Left ventricle myocardium inferior (tissue), 1 donor: ENCODE measurements at regions not wholly inside any gene's neighbourhood (a gene's known extent, or its start where the extent isn't known, plus 50 kb on each side); places are given as distances from the start of the nearest gene placed in this dataset.

Source experiments
- DNase-seq: peaks from one replicate; pipeline ENCODE4 v3.0.0-alpha.2; 2020
- H3K27ac ChIP-seq: fragments of 200-600 bp; replicated peaks from 2 replicates; pipeline ENCODE4 v1.8.0; 2021
- H3K27me3 ChIP-seq: fragments of 200-600 bp; 2 replicates; pipeline ENCODE4 v1.8.0; 2021; ENCODE audit warnings: low read depth
- H3K36me3 ChIP-seq: fragments of 200-600 bp; 2 replicates; pipeline ENCODE4 v1.8.0; 2021
- H3K4me1 ChIP-seq: fragments of 200-600 bp; 2 replicates; pipeline ENCODE4 v1.8.0; 2021
- H3K4me3 ChIP-seq: fragments of 200-600 bp; 2 replicates; pipeline ENCODE4 v1.8.0; 2021; ENCODE audit warnings: mild to moderate bottlenecking, moderate library complexity
- H3K9me3 ChIP-seq: fragments of 200-600 bp; replicated peaks from 2 replicates; pipeline ENCODE4 v1.8.0; 2021
- CTCF ChIP-seq: fragments of 200-600 bp; IDR thresholded peaks from 2 replicates; pipeline ENCODE4 v1.8.0; 2021; ENCODE audit warnings: antibody characterized with exemption, mild to moderate bottlenecking, borderline replicate concordance
- intact Hi-C: fragments of 100-400 bp; cut with micrococcal nuclease; formaldehyde crosslinking; loops from one replicate; pipeline ENCODE4 v1.11.0; 2022
- donor health status: DM: no; HTN: yes; CAD: no; lungs with severe emphysema.

- Histone ChIP-seq H3K27ac (no peak overlapping the region), H3K4me1 (no peaks in the 10 kb centered on the region), H3K4me3 (no peak overlapping the region), H3K36me3 (no peaks in the 10 kb centered on the region), H3K27me3 (no peaks in the 10 kb centered on the region), H3K9me3 (no peaks in the 10 kb centered on the region)
- DNase-seq, result no peak
- intact Hi-C loops, result no loop called here
- no peak for TF ChIP-seq CTCF
These were observed 891.5 kb downstream of the NLGN4X start for GRCh38 chrX:5337160-5337559.

- no peaks in the 10 kb centered on the region for H3K27me3 ChIP-seq
- no peak overlapping the region for H3K27ac ChIP-seq
- intact Hi-C loops, result no loop called here
- no peaks in the 10 kb centered on the region for H3K4me1 ChIP-seq
- peaks cover 2% of the 10 kb centered on the region for H3K9me3 ChIP-seq
- TF ChIP-seq CTCF, result no peak
- no peak for DNase-seq
- H3K36me3 ChIP-seq, result no peaks in the 10 kb centered on the region
- no peak overlapping the region for H3K4me3 ChIP-seq
These were observed 904.1 kb downstream of the NLGN4X start for GRCh38 chrX:5324546-5324945.

DNA sequence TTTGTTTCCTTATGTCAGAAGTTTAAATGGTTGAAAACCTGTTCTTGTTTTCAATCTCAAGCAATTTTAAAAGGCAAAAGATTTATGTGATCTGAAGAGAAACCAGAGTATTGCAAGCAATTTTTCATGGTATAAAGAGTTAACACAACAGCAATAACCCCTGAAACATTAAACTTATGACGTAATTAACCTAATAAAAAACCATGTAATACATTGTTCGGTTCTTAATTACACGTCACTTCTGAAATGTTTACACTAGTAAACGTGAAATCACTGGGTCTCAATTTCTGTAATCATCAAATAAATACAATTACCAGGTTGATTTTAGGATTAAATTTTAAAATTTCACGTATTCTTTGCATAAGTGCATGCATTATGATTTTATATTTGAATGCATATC is 914.5 kb downstream of the NLGN4X start:
- no peak for DNase-seq
- no peaks in the 10 kb centered on the region for H3K36me3 ChIP-seq
- no peak for TF ChIP-seq CTCF
- H3K9me3 ChIP-seq, result no peaks in the 10 kb centered on the region
- no peak overlapping the region for H3K4me3 ChIP-seq
- no peaks in the 10 kb centered on the region for H3K4me1 ChIP-seq
- H3K27ac ChIP-seq, result no peak overlapping the region
- H3K27me3 ChIP-seq, result no peaks in the 10 kb centered on the region
- intact Hi-C loops, result no loop called here

DNA sequence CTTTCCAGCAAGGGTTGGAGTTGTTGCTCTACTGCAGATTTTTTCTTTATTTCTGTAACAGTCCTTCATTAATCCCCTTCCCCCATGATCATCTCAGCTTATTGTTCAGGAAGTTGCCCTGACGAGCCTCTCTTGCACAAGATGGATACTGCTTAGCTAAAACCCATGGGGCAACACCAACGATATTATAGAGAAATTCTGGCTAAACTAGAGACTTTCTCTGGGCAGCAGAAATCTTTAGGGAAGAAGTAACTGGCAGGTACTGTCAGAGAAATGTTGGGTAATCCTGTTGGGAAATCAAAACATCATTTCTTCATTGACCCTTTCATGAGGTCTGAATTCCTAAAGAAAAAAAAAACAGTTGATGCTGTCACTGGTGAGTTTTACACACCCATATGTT is 921.3 kb downstream of the NLGN4X start:
- intact Hi-C loops, result no loop called here
- Histone ChIP-seq H3K36me3 (no peaks in the 10 kb centered on the region), H3K27ac (no peak overlapping the region), H3K27me3 (no peaks in the 10 kb centered on the region), H3K9me3 (no peaks in the 10 kb centered on the region), H3K4me3 (no peak overlapping the region), H3K4me1 (no peaks in the 10 kb centered on the region)
- no peak for TF ChIP-seq CTCF
- no peak for DNase-seq

GRCh38 chrX:5306654-5307121 is 922.0 kb downstream of the NLGN4X start:
- no peak overlapping the region for H3K4me3 ChIP-seq
- intact Hi-C loops, result no loop called here
- no peaks in the 10 kb centered on the region for H3K9me3 ChIP-seq
- no peaks in the 10 kb centered on the region for H3K36me3 ChIP-seq
- DNase-seq, result no peak
- no peaks in the 10 kb centered on the region for H3K4me1 ChIP-seq
- no peak overlapping the region for H3K27ac ChIP-seq
- TF ChIP-seq CTCF, result no peak
- H3K27me3 ChIP-seq, result no peaks in the 10 kb centered on the region

DNA sequence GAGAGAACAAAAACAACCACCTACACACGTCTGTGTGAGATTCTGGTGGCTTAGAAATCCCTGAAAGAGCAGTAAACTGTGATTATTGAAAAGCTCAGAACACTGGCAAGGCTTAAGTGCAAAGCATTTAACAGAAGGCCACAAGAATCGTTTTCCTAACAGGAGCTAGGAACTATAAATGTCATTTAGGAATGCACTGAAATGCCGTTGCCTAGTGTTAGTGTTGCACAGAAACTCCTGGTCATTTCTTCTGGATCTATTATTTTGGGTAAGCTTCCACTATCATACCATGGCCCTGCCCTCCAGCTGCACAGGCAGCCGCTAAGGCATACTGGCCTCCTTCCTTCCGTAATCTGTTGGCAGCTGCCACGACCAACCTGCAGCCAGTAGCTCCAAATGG is 923.2 kb downstream of the NLGN4X start:
- H3K4me1 ChIP-seq, result no peaks in the 10 kb centered on the region
- H3K27me3 ChIP-seq, result no peaks in the 10 kb centered on the region
- DNase-seq, result no peak
- H3K9me3 ChIP-seq, result no peaks in the 10 kb centered on the region
- intact Hi-C loops, result no loop called here
- no peak overlapping the region for H3K4me3 ChIP-seq
- no peak for TF ChIP-seq CTCF
- H3K36me3 ChIP-seq, result no peaks in the 10 kb centered on the region
- H3K27ac ChIP-seq, result no peak overlapping the region
